ENCODE measurements at regions not wholly inside any gene's neighbourhood (a gene's known extent, or its start where the extent isn't known, plus 50 kb on each side); places are given as distances from the start of the nearest gene placed in this dataset.

DNA sequence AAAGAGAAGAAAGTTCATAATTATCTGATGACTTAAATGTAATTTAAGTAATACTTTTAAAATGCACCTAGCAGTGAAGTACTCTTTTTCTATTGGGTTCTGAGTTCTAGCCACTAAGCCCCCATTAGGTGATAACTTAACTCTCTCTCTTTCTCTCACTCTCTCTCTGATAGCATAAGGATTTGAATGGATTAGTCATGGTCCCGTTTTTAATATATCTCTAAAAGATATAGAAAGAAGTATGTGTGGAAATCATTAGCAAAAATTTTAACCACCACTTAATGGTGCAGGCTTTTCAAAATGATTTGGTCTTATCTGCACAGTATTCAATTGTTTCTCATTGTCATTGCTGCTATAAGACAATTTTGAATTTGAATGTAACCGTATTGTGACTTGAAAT is 78.2 kb downstream of the RWDD3 start:
- in situ Hi-C loops (cut with MboI) (no loop called here), intact Hi-C loops (cut with micrococcal nuclease) (no loop called here)
- Histone ChIP-seq H3K27ac (ENCODE audit: extremely low read depth, low read depth, low read length) (no peak overlapping the region), H3K27me3 (ENCODE audit: control insufficient read depth in 2 of 2, insufficient read depth in 2 of 2, low read length in 2 of 2) (no peaks in the 10 kb centered on the region), H2AFZ (ENCODE audit: low read depth, low read length) (no peak overlapping the region), H3K36me3 (ENCODE audit: control insufficient read depth, insufficient read depth, low read length) (no peaks in the 10 kb centered on the region), H3K9ac (ENCODE audit: insufficient read depth in 1 of 2, low read depth in 2 of 2, low read length in 2 of 2) (no peak overlapping the region), H3K9me3 (replicated peaks; ENCODE audit: control insufficient read depth, insufficient read depth, low read depth, low read length) (no peaks in the 10 kb centered on the region), H4K20me1 (replicated peaks; ENCODE audit: control insufficient read depth, insufficient read depth, low read length) (no peaks in the 10 kb centered on the region), H3K4me1 (replicated peaks in 1 of 2; ENCODE audit: control insufficient read depth in 2 of 2, insufficient read depth in 2 of 2, low read length in 2 of 2) (no peaks in the 10 kb centered on the region), H3K79me2 (ENCODE audit: control insufficient read depth, insufficient read depth, low read length) (no peaks in the 10 kb centered on the region), H3K4me3 (no peak overlapping the region), H3K4me2 (ENCODE audit: insufficient read depth, low read length) (no peak overlapping the region), H3K9me1 (ENCODE audit: control insufficient read depth, insufficient read depth, low read length) (no peaks in the 10 kb centered on the region)
- CTCF ChIA-PET (ENCODE audit: low intra/inter-chr PET ratio): no interaction called here
- ATAC-seq (no peak), FAIRE-seq (no peak), DNase-seq (ENCODE audit: extremely low read depth in 1 of 4, low spot score in 3 of 4) (no peak)
- BruUV-seq (replicated peaks): no TSS peak
- WGBS (ENCODE audit: insufficient coverage, low coverage, missing lambda C conversion rate): 0% methylated on average over 2 of the region's 2 CpGs
- POLR2A ChIA-PET: no interaction called here
- no peak for TF ChIP-seq CCAR2 (IDR thresholded peaks at IDR 0.05; ENCODE audit: low read depth, low read length)
- no peak for TF ChIP-seq FOXK1 (CRISPR knock-in tag; IDR thresholded peaks at IDR 0.05; ENCODE audit: borderline replicate concordance)
- TF ChIP-seq ZFP1 (CRISPR knock-in tag; IDR thresholded peaks at IDR 0.05): no peak
- TF ChIP-seq KLF6 (CRISPR knock-in tag; IDR thresholded peaks at IDR 0.05; ENCODE audit: borderline replicate concordance): no peak
- TF ChIP-seq, protein P1, sequence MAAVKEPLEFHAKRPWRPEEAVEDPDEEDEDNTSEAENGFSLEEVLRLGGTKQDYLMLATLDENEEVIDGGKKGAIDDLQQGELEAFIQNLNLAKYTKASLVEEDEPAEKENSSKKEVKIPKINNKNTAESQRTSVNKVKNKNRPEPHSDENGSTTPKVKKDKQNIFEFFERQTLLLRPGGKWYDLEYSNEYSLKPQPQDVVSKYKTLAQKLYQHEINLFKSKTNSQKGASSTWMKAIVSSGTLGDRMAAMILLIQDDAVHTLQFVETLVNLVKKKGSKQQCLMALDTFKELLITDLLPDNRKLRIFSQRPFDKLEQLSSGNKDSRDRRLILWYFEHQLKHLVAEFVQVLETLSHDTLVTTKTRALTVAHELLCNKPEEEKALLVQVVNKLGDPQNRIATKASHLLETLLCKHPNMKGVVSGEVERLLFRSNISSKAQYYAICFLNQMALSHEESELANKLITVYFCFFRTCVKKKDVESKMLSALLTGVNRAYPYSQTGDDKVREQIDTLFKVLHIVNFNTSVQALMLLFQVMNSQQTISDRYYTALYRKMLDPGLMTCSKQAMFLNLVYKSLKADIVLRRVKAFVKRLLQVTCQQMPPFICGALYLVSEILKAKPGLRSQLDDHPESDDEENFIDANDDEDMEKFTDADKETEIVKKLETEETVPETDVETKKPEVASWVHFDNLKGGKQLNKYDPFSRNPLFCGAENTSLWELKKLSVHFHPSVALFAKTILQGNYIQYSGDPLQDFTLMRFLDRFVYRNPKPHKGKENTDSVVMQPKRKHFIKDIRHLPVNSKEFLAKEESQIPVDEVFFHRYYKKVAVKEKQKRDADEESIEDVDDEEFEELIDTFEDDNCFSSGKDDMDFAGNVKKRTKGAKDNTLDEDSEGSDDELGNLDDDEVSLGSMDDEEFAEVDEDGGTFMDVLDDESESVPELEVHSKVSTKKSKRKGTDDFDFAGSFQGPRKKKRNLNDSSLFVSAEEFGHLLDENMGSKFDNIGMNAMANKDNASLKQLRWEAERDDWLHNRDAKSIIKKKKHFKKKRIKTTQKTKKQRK (IDR thresholded peaks at IDR 0.05; ENCODE audit: borderline replicate concordance, low read depth, low read length): no peak
- TF ChIP-seq DNMT1 (IDR thresholded peaks at IDR 0.05): no peak
- TF ChIP-seq KAT2B (IDR thresholded peaks at IDR 0.05; ENCODE audit: low read depth, low read length): no peak
- no peak for TF ChIP-seq FOS (IDR thresholded peaks at IDR 0.05; ENCODE audit: extremely low read depth, insufficient read length)
- TF ChIP-seq ATF7 (IDR thresholded peaks at IDR 0.05): no peak
- TF ChIP-seq COPS2 (conservative IDR thresholded peaks at IDR 0.05): no peak
- no peak for TF ChIP-seq PRPF4 (IDR thresholded peaks at IDR 0.05; ENCODE audit: insufficient read depth, low read depth, low read length, poor library complexity, severe bottlenecking)
- no peak for TF ChIP-seq POLR3G (IDR thresholded peaks at IDR 0.05; ENCODE audit: extremely low read depth, insufficient read length, insufficient replicate concordance)
- no peak for TF ChIP-seq TCF7L2 (IDR thresholded peaks at IDR 0.05; ENCODE audit: low read depth, low read length)
- no peak for TF ChIP-seq ILK (tag; IDR thresholded peaks at IDR 0.05; ENCODE audit: borderline replicate concordance, low read depth)
- no peak for TF ChIP-seq NFIC (IDR thresholded peaks at IDR 0.05)
- no peak for TF ChIP-seq NR2F6 (CRISPR knock-in tag; IDR thresholded peaks at IDR 0.05)
- TF ChIP-seq CAMTA2 (CRISPR knock-in tag; conservative IDR thresholded peaks at IDR 0.05): no peak
